MM.1S (cell line): ENCODE measurements at regions not wholly inside any gene's neighbourhood (a gene's known extent, or its start where the extent isn't known, plus 50 kb on each side); places are given as distances from the start of the nearest gene placed in this dataset.

Experiments
- CTCF ChIP-seq: fragments of 300-600 bp; sonication (generic); IDR thresholded peaks from 2 replicates; pipeline ENCODE4 v1.5.1; 2016; ENCODE audit warnings: antibody characterized with exemption, low read length, mixed read lengths
- EZH2 ChIP-seq: fragments of 300-600 bp; sonication (generic); optimal IDR thresholded peaks from 2 replicates; pipeline ENCODE3; 2017; ENCODE audit warnings: low read depth, mild to moderate bottlenecking, antibody characterized with exemption, low read length, mixed read lengths

GRCh38 chr4:29710519-29710918 lies 1009.6 kb upstream of the PCDH7 start:
- TF ChIP-seq CTCF (no peak), EZH2 (no peak)
